Lower lobe of right lung (tissue), 2 donors: ENCODE measurements at regions not wholly inside any gene's neighbourhood (a gene's known extent, or its start where the extent isn't known, plus 50 kb on each side); places are given as distances from the start of the nearest gene placed in this dataset.

Source experiments
- ATAC-seq, 2 donors: fragments of 200-7000 bp; cut with Tn5 transposase; one replicate each; pipeline ENCODE4 v1.9.1; 2020 to 2022; ENCODE audit warnings: mild to moderate bottlenecking in 2 of 2, moderate library complexity in 2 of 2
- DNase-seq: peaks from one replicate; pipeline ENCODE4 v3.0.0-alpha.2; 2020
- H3K27ac ChIP-seq: fragments of 200-600 bp; one replicate; pipeline ENCODE4 v1.8.0; 2022
- H3K27me3 ChIP-seq: fragments of 200-600 bp; one replicate; pipeline ENCODE4 v1.8.0; 2022; ENCODE audit warnings: low read depth
- H3K36me3 ChIP-seq: fragments of 200-600 bp; one replicate; pipeline ENCODE4 v1.8.0; 2022; ENCODE audit warnings: mild to moderate bottlenecking
- H3K4me1 ChIP-seq: fragments of 200-600 bp; one replicate; pipeline ENCODE4 v1.8.0; 2022
- H3K4me3 ChIP-seq: fragments of 200-600 bp; one replicate; pipeline ENCODE4 v1.8.0; 2022; ENCODE audit warnings: mild to moderate bottlenecking
- H3K9me3 ChIP-seq: fragments of 200-600 bp; one replicate; pipeline ENCODE4 v1.8.0; 2022
- CTCF ChIP-seq: fragments of 200-600 bp; IDR thresholded peaks from one replicate; pipeline ENCODE4 v1.8.0; 2022; ENCODE audit warnings: antibody characterized with exemption, mild to moderate bottlenecking
- intact Hi-C: fragments of 100-400 bp; cut with DNase I; formaldehyde crosslinking; loops from one replicate; pipeline ENCODE4 v1.11.0; 2022
- donor health status: DM: no; HTN: yes; CAD: no; lungs with severe emphysema.

GRCh38 chr1:30184393-30185141, 538.8 kb downstream of the MATN1 start:
- intact Hi-C loops, result no loop called here
- no peaks in the 10 kb centered on the region for H3K36me3 ChIP-seq
- DNase-seq, result no peak
- no peaks in the 10 kb centered on the region for H3K4me1 ChIP-seq
- no peak overlapping the region for H3K27ac ChIP-seq
- no peak overlapping the region for H3K4me3 ChIP-seq
- no peaks in the 10 kb centered on the region for H3K9me3 ChIP-seq
- TF ChIP-seq CTCF, result no peak
- ATAC-seq, result no peak
- H3K27me3 ChIP-seq, result no peaks in the 10 kb centered on the region

- intact Hi-C loops, result no loop called here
- H3K27me3 ChIP-seq, result no peaks in the 10 kb centered on the region
- ATAC-seq, result no peak
- H3K9me3 ChIP-seq, result no peaks in the 10 kb centered on the region
- TF ChIP-seq CTCF, result no peak
- H3K36me3 ChIP-seq, result no peaks in the 10 kb centered on the region
- no peak overlapping the region for H3K27ac ChIP-seq
- no peaks in the 10 kb centered on the region for H3K4me1 ChIP-seq
- no peak overlapping the region for H3K4me3 ChIP-seq
- DNase-seq, result no peak
These were observed 539.5 kb downstream of the MATN1 start for GRCh38 chr1:30183895-30184294.

DNA sequence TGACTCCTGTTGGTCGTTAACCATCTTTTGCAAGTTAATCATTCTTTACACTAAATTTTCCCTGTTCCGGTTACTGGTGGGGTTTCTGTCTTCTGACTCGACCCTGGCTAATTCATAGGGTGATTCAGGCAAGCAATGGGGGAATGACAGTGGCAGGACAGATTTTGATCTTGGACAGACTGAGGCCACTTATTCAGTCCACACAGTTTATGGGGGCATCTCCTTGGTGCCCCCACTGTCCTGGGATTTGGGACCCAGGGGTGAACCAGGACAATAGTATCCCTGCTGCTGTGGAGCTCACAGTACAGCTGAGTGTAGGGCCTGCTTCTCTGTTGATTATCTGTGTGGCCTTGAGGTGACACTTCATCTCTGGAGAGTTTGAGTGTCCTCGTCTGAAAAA, 540.4 kb downstream of the MATN1 start:
- TF ChIP-seq CTCF, result no peak
- ATAC-seq (no peak), DNase-seq (no peak)
- Histone ChIP-seq H3K27ac (no peak overlapping the region), H3K4me3 (no peak overlapping the region), H3K4me1 (no peaks in the 10 kb centered on the region), H3K27me3 (peaks cover 4% of the 10 kb centered on the region), H3K9me3 (no peaks in the 10 kb centered on the region), H3K36me3 (no peaks in the 10 kb centered on the region)
- intact Hi-C loops, result no loop called here

DNA sequence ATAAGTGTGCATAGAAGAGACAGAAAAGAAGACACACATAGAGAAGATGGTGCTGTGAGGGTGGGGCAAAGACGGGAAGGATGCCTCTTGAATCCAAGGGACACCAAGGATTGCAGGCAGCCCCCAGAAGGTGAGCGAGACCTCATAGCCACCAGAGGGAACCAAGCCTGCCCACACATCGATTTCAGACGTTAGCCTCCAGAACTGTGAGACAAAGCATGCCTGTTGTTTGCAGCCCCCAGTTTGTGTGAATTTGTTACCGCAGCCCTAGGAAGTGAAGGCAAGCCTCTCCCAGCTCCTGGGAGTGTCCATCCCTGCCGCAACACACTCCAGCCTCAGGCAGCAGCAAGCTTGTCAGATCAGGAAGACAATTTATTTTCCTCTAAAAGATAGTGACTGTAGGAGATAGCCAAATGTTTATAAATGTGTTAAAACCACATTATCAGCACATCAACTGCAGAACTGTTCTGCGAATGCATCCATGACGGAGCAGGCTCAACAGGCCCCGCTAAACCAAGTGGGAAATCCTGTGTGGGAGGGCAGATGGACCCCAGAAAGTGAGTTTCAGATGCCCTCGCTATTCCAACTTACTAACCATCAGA, 543.3 kb downstream of the MATN1 start:
- DNase-seq, result no peak
- no peak for TF ChIP-seq CTCF
- no peaks in the 10 kb centered on the region for H3K36me3 ChIP-seq
- intact Hi-C loops, result no loop called here
- H3K27ac ChIP-seq, result no peak overlapping the region
- H3K9me3 ChIP-seq, result no peaks in the 10 kb centered on the region
- no peak for ATAC-seq
- no peaks in the 10 kb centered on the region for H3K4me1 ChIP-seq
- H3K27me3 ChIP-seq, result peaks cover 4% of the 10 kb centered on the region
- H3K4me3 ChIP-seq, result no peak overlapping the region

GRCh38 chr1:30176477-30176876, 546.9 kb downstream of the MATN1 start:
- Histone ChIP-seq H3K27me3 (peaks cover 4% of the 10 kb centered on the region), H3K9me3 (no peaks in the 10 kb centered on the region), H3K4me1 (no peaks in the 10 kb centered on the region), H3K36me3 (no peaks in the 10 kb centered on the region), H3K4me3 (no peak overlapping the region), H3K27ac (no peak overlapping the region)
- intact Hi-C loops, result no loop called here
- peak; percentile 64 to 68 for ATAC-seq
- TF ChIP-seq CTCF, result no peak
- DNase-seq, result no peak
